ENCODE measurements at regions not wholly inside any gene's neighbourhood (a gene's known extent, or its start where the extent isn't known, plus 50 kb on each side); places are given as distances from the start of the nearest gene placed in this dataset.

GRCh38 chr3:13258280-13258679, 161.8 kb downstream of the NUP210 start:
- Histone ChIP-seq H4K20me1 (ENCODE audit: insufficient read depth, low read length) (no peaks in the 10 kb centered on the region), H3K4me3 (ENCODE audit: low read depth, low read length, poor library complexity, severe bottlenecking) (no peak overlapping the region), H3K9me3 (ENCODE audit: low read length) (no peaks in the 10 kb centered on the region), H3K9me2 (ENCODE audit: insufficient read depth, low read length) (no peaks in the 10 kb centered on the region), H3K27ac (ENCODE audit: low read depth, low read length, poor library complexity, severe bottlenecking) (no peak overlapping the region), H2AFZ (ENCODE audit: low read length) (no peak overlapping the region), H3K36me3 (ENCODE audit: insufficient read depth, low read length) (no peaks in the 10 kb centered on the region), H3K4me2 (ENCODE audit: low read length) (no peak overlapping the region), H3K4me1 (ENCODE audit: insufficient read depth, low read length, poor library complexity, severe bottlenecking) (peaks cover 16% of the 10 kb centered on the region), H3K79me2 (ENCODE audit: insufficient read depth, low read depth, low read length) (no peaks in the 10 kb centered on the region)
- BruUV-seq (replicated peaks): no TSS peak
- POLR2A ChIA-PET: no interaction called here
- CTCF ChIA-PET (ENCODE audit: unreplicated experiment): no interaction called here
- intact Hi-C loops (cut with micrococcal nuclease; ENCODE audit: unreplicated experiment): no loop called here
- DNase-seq (ENCODE audit: low spot score): no peak
- TF ChIP-seq EZH2phosphoT487 (IDR thresholded peaks at IDR 0.05; ENCODE audit: borderline replicate concordance, low read depth, low read length): no peak
- TF ChIP-seq, protein P1, sequence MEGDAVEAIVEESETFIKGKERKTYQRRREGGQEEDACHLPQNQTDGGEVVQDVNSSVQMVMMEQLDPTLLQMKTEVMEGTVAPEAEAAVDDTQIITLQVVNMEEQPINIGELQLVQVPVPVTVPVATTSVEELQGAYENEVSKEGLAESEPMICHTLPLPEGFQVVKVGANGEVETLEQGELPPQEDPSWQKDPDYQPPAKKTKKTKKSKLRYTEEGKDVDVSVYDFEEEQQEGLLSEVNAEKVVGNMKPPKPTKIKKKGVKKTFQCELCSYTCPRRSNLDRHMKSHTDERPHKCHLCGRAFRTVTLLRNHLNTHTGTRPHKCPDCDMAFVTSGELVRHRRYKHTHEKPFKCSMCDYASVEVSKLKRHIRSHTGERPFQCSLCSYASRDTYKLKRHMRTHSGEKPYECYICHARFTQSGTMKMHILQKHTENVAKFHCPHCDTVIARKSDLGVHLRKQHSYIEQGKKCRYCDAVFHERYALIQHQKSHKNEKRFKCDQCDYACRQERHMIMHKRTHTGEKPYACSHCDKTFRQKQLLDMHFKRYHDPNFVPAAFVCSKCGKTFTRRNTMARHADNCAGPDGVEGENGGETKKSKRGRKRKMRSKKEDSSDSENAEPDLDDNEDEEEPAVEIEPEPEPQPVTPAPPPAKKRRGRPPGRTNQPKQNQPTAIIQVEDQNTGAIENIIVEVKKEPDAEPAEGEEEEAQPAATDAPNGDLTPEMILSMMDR (conservative IDR thresholded peaks at IDR 0.05; ENCODE audit: low read length): no peak

- Histone ChIP-seq H3K9me2 (ENCODE audit: insufficient read depth, low read length) (no peaks in the 10 kb centered on the region), H2AFZ (ENCODE audit: low read length) (no peak overlapping the region), H4K20me1 (ENCODE audit: insufficient read depth, low read length) (no peaks in the 10 kb centered on the region), H3K4me1 (ENCODE audit: insufficient read depth, low read length, poor library complexity, severe bottlenecking) (peaks cover 10% of the 10 kb centered on the region), H3K9me3 (ENCODE audit: low read length) (no peaks in the 10 kb centered on the region), H3K79me2 (ENCODE audit: insufficient read depth, low read depth, low read length) (no peaks in the 10 kb centered on the region), H3K4me2 (ENCODE audit: low read length) (no peak overlapping the region), H3K36me3 (ENCODE audit: insufficient read depth, low read length) (no peaks in the 10 kb centered on the region), H3K27ac (ENCODE audit: low read depth, low read length, poor library complexity, severe bottlenecking) (no peak overlapping the region), H3K4me3 (ENCODE audit: low read depth, low read length, poor library complexity, severe bottlenecking) (no peak overlapping the region)
- no TSS peak for BruUV-seq (replicated peaks)
- POLR2A ChIA-PET: interaction anchor here (0.5 to 0.9 kb wide), 3 partner anchors 20 to 87 kb away, joined by 3 read pairs; no protein-coding TSS in a partner anchor
- intact Hi-C loops (cut with micrococcal nuclease; ENCODE audit: unreplicated experiment): no loop called here
- no peak for DNase-seq (ENCODE audit: low spot score)
- TF ChIP-seq, protein P1 (conservative IDR thresholded peaks at IDR 0.05; ENCODE audit: low read length): no peak
- TF ChIP-seq EZH2phosphoT487 (IDR thresholded peaks at IDR 0.05; ENCODE audit: borderline replicate concordance, low read depth, low read length): no peak
- CTCF ChIA-PET (ENCODE audit: unreplicated experiment): interaction anchor here (0.6 kb wide), 1 partner anchor 69 kb away, joined by 3 read pairs; no protein-coding TSS in a partner anchor
Observed at GRCh38 chr3:13257666-13258065, 162.5 kb downstream of the NUP210 start.

DNA sequence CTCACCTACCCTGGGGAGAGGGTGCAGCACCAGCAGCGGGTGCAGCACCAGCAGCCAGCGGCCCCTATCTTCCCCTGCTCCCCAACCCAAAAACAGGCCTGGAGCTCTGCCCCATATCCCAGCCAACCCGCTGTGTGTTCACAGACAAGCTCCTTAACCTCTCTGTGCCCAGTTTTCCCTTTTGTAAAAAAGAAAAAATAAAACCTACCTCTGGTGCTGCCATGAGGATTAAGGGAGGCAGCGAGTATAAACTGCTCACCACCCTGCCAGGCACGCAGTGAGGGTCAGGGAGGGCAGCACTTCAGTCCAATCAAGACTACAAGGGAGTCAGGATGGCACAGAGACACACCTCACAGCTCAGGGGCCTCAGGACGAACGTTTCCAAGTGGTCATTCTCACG, 163.3 kb downstream of the NUP210 start:
- H3K4me2 ChIP-seq (ENCODE audit: low read length): no peak overlapping the region

More for the DNA sequence above, 163.3 kb downstream of the NUP210 start:
- Histone ChIP-seq H2AFZ (ENCODE audit: low read length) (no peak overlapping the region), H3K4me1 (ENCODE audit: insufficient read depth, low read length, poor library complexity, severe bottlenecking) (peaks cover 2% of the 10 kb centered on the region), H3K4me3 (ENCODE audit: low read depth, low read length, poor library complexity, severe bottlenecking) (no peak overlapping the region), H4K20me1 (ENCODE audit: insufficient read depth, low read length) (no peaks in the 10 kb centered on the region), H3K9me2 (ENCODE audit: insufficient read depth, low read length) (no peaks in the 10 kb centered on the region), H3K79me2 (ENCODE audit: insufficient read depth, low read depth, low read length) (no peaks in the 10 kb centered on the region), H3K9me3 (ENCODE audit: low read length) (no peaks in the 10 kb centered on the region), H3K36me3 (ENCODE audit: insufficient read depth, low read length) (no peaks in the 10 kb centered on the region), H3K27ac (ENCODE audit: low read depth, low read length, poor library complexity, severe bottlenecking) (no peak overlapping the region)
- TF ChIP-seq EZH2phosphoT487 (IDR thresholded peaks at IDR 0.05; ENCODE audit: borderline replicate concordance, low read depth, low read length): no peak
- TF ChIP-seq, protein P1 (conservative IDR thresholded peaks at IDR 0.05; ENCODE audit: low read length): no peak
- intact Hi-C loops (cut with micrococcal nuclease; ENCODE audit: unreplicated experiment): no loop called here
- POLR2A ChIA-PET: interaction anchor here (0.9 kb wide), 1 partner anchor 88 kb away, joined by 3 read pairs; no protein-coding TSS in a partner anchor
- no TSS peak for BruUV-seq (replicated peaks)
- CTCF ChIA-PET (ENCODE audit: unreplicated experiment): no interaction called here
- DNase-seq (ENCODE audit: low spot score): no peak

All from OCI-LY7 (cell line).